HEK293 (cell line): ENCODE measurements at regions not wholly inside any gene's neighbourhood (a gene's known extent, or its start where the extent isn't known, plus 50 kb on each side); places are given as distances from the start of the nearest gene placed in this dataset.

Experiments
- CTCF ChIA-PET: fragments of 350-600 bp; formaldehyde crosslinking; extraction: SDS; loops from one replicate; lab custom pipeline; 2021; ENCODE audit warnings: antibody characterized with exemption; lab: Yijun Ruan, JAX
- POLR2A ChIA-PET: fragments of 300-600 bp; formaldehyde crosslinking; extraction: SDS; loops from one replicate; lab custom pipeline; 2020; ENCODE audit warnings: antibody characterized with exemption, inconsistent platforms; lab: Yijun Ruan, JAX
- H3K27ac ChIP-seq: fragments of 200-500 bp; sonication (Bioruptor generic); 2 replicates; pipeline ENCODE4 v1.5.1; 2014; ENCODE audit warnings: low read depth, low read length, control low read depth, inconsistent platforms; ENCODE audit errors: extremely low read depth
- H3K36me3 ChIP-seq, 2 experiments: fragments of 200-500 bp in 1 of 2; sonication (Bioruptor generic) in 1 of 2; 1 replicate in 1 of 2; 2 replicates in 1 of 2; pipeline ENCODE4 v1.5.1; 2014 to 2017; ENCODE audit warnings: inconsistent platforms in 2 of 2, low read length in 2 of 2; ENCODE audit not compliant: control insufficient read depth in 2 of 2, insufficient read depth in 1 of 2
- H3K4me1 ChIP-seq: fragments of 200-500 bp; sonication (Bioruptor generic); 2 replicates; pipeline ENCODE4 v1.5.1; 2014; ENCODE audit warnings: mild to moderate bottlenecking, low read length, inconsistent platforms; ENCODE audit not compliant: control insufficient read depth, insufficient read depth
- H3K4me3 ChIP-seq: 2 replicates; pipeline ENCODE4 v1.5.1; 2011; ENCODE audit warnings: low read depth, mild to moderate bottlenecking, control low read depth, low read length, moderate library complexity
- H3K9me3 ChIP-seq: fragments of 200-500 bp; sonication (Bioruptor generic); 2 replicates; pipeline ENCODE4 v1.5.1; 2014; ENCODE audit warnings: low read depth, low read length, inconsistent platforms; ENCODE audit not compliant: control insufficient read depth, insufficient read depth
- GFI1B ChIP-seq: fragments of 450-650 bp; formaldehyde crosslinking; IDR thresholded peaks from 2 replicates; pipeline ENCODE4 v1.5.1; 2016; ENCODE audit warnings: missing biosample characterization, missing genetic modification characterization
- MYNN ChIP-seq: fragments of 450-650 bp; formaldehyde crosslinking; IDR thresholded peaks from 2 replicates; pipeline ENCODE4 v1.5.1; 2016; ENCODE audit warnings: missing biosample characterization, missing genetic modification characterization, borderline replicate concordance
- OSR2 ChIP-seq: fragments of 450-650 bp; formaldehyde crosslinking; IDR thresholded peaks from 2 replicates; pipeline ENCODE4 v1.5.1; 2016; ENCODE audit warnings: missing biosample characterization, missing genetic modification characterization
- PATZ1 ChIP-seq: fragments of 450-650 bp; formaldehyde crosslinking; IDR thresholded peaks from 2 replicates; pipeline ENCODE4 v1.5.1; 2016; ENCODE audit warnings: missing biosample characterization, missing genetic modification characterization
- TCF7L2 ChIP-seq: IDR thresholded peaks from 2 replicates; pipeline ENCODE4 v1.6.1; 2011; ENCODE audit warnings: low read depth, mild to moderate bottlenecking, inconsistent platforms, low read length, moderate library complexity, borderline replicate concordance
- ZNF112 ChIP-seq: fragments of 450-650 bp; formaldehyde crosslinking; IDR thresholded peaks from 2 replicates; pipeline ENCODE4 v1.5.0; 2017; ENCODE audit warnings: missing biosample characterization, missing genetic modification characterization
- ZNF132 ChIP-seq: fragments of 450-650 bp; formaldehyde crosslinking; IDR thresholded peaks from 2 replicates; pipeline ENCODE4 v1.5.1; 2017; ENCODE audit warnings: missing biosample characterization, missing genetic modification characterization, borderline replicate concordance
- ZNF223 ChIP-seq: fragments of 450-650 bp; formaldehyde crosslinking; IDR thresholded peaks from 2 replicates; pipeline ENCODE4 v1.5.1; 2016; ENCODE audit warnings: missing biosample characterization, missing genetic modification characterization
- ZNF433 ChIP-seq: fragments of 450-650 bp; formaldehyde crosslinking; IDR thresholded peaks from 2 replicates; pipeline ENCODE4 v1.5.1; 2016; ENCODE audit warnings: missing biosample characterization, missing genetic modification characterization, low read depth
- ZNF48 ChIP-seq: fragments of 450-650 bp; formaldehyde crosslinking; IDR thresholded peaks from 2 replicates; pipeline ENCODE4 v1.5.1; 2016; ENCODE audit warnings: missing biosample characterization, missing genetic modification characterization
- ZNF518A ChIP-seq: fragments of 450-650 bp; formaldehyde crosslinking; conservative IDR thresholded peaks from 2 replicates; pipeline ENCODE4 v1.5.1; 2016; ENCODE audit warnings: low read depth, missing biosample characterization, missing genetic modification characterization
- ZNF549 ChIP-seq: fragments of 450-650 bp; IDR thresholded peaks from 2 replicates; pipeline ENCODE4 v1.5.1; 2018; ENCODE audit warnings: missing biosample characterization, missing genetic modification characterization, mild to moderate bottlenecking, inconsistent platforms, moderate library complexity
- ZNF639 ChIP-seq: fragments of 450-650 bp; formaldehyde crosslinking; IDR thresholded peaks from 2 replicates; pipeline ENCODE4 v1.5.1; 2016; ENCODE audit warnings: missing biosample characterization, missing genetic modification characterization
- ZNF654 ChIP-seq: fragments of 450-650 bp; formaldehyde crosslinking; IDR thresholded peaks from 2 replicates; pipeline ENCODE4 v1.5.1; 2016; ENCODE audit warnings: low read depth, missing biosample characterization, missing genetic modification characterization
- ZNF658 ChIP-seq: fragments of 450-650 bp; formaldehyde crosslinking; IDR thresholded peaks from 2 replicates; pipeline ENCODE4; 2016; ENCODE audit warnings: missing biosample characterization, missing genetic modification characterization
- ZNF660 ChIP-seq: fragments of 450-650 bp; IDR thresholded peaks from 2 replicates; pipeline ENCODE4 v1.5.1; 2018; ENCODE audit warnings: missing biosample characterization, mild to moderate bottlenecking, missing genetic modification characterization
- ZNF76 ChIP-seq: fragments of 450-650 bp; formaldehyde crosslinking; IDR thresholded peaks from 2 replicates; pipeline ENCODE4; 2016; ENCODE audit warnings: low read depth, missing biosample characterization, missing genetic modification characterization, borderline replicate concordance
- ZNF777 ChIP-seq: fragments of 450-650 bp; formaldehyde crosslinking; IDR thresholded peaks from 2 replicates; pipeline ENCODE4 v1.5.1; 2017; ENCODE audit warnings: missing biosample characterization, missing genetic modification characterization, borderline replicate concordance
- ZNF792 ChIP-seq: fragments of 450-650 bp; formaldehyde crosslinking; IDR thresholded peaks from 2 replicates; pipeline ENCODE4 v1.5.1; 2016; ENCODE audit warnings: missing biosample characterization, missing genetic modification characterization
- ZSCAN4 ChIP-seq: fragments of 450-650 bp; formaldehyde crosslinking; IDR thresholded peaks from 2 replicates; pipeline ENCODE4 v1.5.1; 2017; ENCODE audit warnings: missing biosample characterization, missing genetic modification characterization
- ZSCAN5A ChIP-seq: fragments of 450-650 bp; formaldehyde crosslinking; IDR thresholded peaks from 2 replicates; pipeline ENCODE4 v1.5.1; 2016; ENCODE audit warnings: missing biosample characterization, missing genetic modification characterization

GRCh38 chr7:123329988-123330643, 130.3 kb upstream of the SLC13A1 start:
- ChIA-PET CTCF (no interaction called here), POLR2A (no interaction called here)
- TF ChIP-seq GFI1B (tag by site-specific recombination), result no peak
- no peaks in the 10 kb centered on the region for H3K36me3 ChIP-seq
- H3K9me3 ChIP-seq, result no peaks in the 10 kb centered on the region
- H3K4me1 ChIP-seq, result no peaks in the 10 kb centered on the region
- H3K4me3 ChIP-seq, result no peak overlapping the region
- H3K27ac ChIP-seq, result no peak overlapping the region

- H3K4me1 ChIP-seq, result no peaks in the 10 kb centered on the region
- no peak overlapping the region for H3K4me3 ChIP-seq
- H3K27ac ChIP-seq, result no peak overlapping the region
- no peaks in the 10 kb centered on the region for H3K36me3 ChIP-seq
- ChIA-PET CTCF (no interaction called here), POLR2A (interaction anchor here (0.6 kb wide), 1 partner anchor 83 kb away, joined by 3 read pairs; no protein-coding TSS in a partner anchor)
- TF ChIP-seq ZNF639 (tag by site-specific recombination), result no peak
- TF ChIP-seq PATZ1 (tag by site-specific recombination), result no peak
- no peak for TF ChIP-seq ZNF792 (tag by site-specific recombination)
- TF ChIP-seq ZNF654 (tag by site-specific recombination), result no peak
- no peak for TF ChIP-seq ZNF658 (tag by site-specific recombination)
- no peak for TF ChIP-seq ZNF433 (tag by site-specific recombination)
- no peak for TF ChIP-seq ZSCAN4 (tag by site-specific recombination)
- TF ChIP-seq ZNF549 (tag by site-specific recombination), result no peak
- TF ChIP-seq ZNF660, result no peak
- no peak for TF ChIP-seq ZNF48 (tag by site-specific recombination)
- TF ChIP-seq ZNF223 (tag by site-specific recombination), result no peak
- TF ChIP-seq ZSCAN5A, result no peak
- TF ChIP-seq ZNF112, result no peak
- no peak for TF ChIP-seq ZNF132 (tag by site-specific recombination)
- no peak for TF ChIP-seq ZNF777 (tag by site-specific recombination)
- H3K9me3 ChIP-seq, result no peaks in the 10 kb centered on the region
Measured at GRCh38 chr7:123327661-123328060, 127.9 kb upstream of the SLC13A1 start.

- Histone ChIP-seq H3K4me3 (no peak overlapping the region), H3K36me3 (no peaks in the 10 kb centered on the region), H3K27ac (no peak overlapping the region), H3K4me1 (no peaks in the 10 kb centered on the region), H3K9me3 (no peaks in the 10 kb centered on the region)
- ChIA-PET CTCF (interaction anchor here (0.7 kb wide), 1 partner anchor 170 kb away, joined by 3 read pairs; no protein-coding TSS in a partner anchor), POLR2A (no interaction called here)
- TF ChIP-seq TCF7L2 (no peak), ZNF518A (tag by site-specific recombination) (no peak), OSR2 (no peak), ZNF76 (tag by site-specific recombination) (no peak), MYNN (tag by site-specific recombination) (no peak)
- TF ChIP-seq, all 188 proteins: peak for 0
Measured at GRCh38 chr7:123324283-123324682, 124.5 kb upstream of the SLC13A1 start.
